CD4-positive, alpha-beta T cell treated with Interleukin-15 for 4 hours (primary cell): ENCODE measurements at regions not wholly inside any gene's neighbourhood (a gene's known extent, or its start where the extent isn't known, plus 50 kb on each side); places are given as distances from the start of the nearest gene placed in this dataset.

Experiments used
- DNase-seq: peaks from one replicate; pipeline ENCODE4 v3.0.0-alpha.2; 2020; ENCODE audit warnings: low spot score

DNA sequence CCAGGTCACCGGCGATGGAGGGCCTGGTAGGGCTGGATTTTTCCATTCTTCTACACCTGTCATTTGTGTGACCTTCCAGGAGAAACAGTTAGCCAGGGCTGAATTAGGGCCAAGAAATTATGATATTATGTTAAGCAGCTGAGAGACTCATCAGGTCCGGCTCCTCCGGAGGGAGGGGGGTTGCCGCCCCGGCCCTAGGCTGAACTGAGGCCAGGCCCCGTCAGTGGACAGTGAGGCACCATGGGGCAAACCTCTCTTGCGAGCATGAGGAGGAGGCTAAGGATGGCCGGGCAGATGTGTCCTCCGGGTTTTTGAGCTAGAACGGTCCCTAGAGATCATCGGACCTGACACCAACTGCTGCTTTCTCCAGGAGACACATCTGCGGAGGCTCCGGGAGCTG, 150.1 kb downstream of the SOX11 start:
- DNase-seq = no peak

DNA sequence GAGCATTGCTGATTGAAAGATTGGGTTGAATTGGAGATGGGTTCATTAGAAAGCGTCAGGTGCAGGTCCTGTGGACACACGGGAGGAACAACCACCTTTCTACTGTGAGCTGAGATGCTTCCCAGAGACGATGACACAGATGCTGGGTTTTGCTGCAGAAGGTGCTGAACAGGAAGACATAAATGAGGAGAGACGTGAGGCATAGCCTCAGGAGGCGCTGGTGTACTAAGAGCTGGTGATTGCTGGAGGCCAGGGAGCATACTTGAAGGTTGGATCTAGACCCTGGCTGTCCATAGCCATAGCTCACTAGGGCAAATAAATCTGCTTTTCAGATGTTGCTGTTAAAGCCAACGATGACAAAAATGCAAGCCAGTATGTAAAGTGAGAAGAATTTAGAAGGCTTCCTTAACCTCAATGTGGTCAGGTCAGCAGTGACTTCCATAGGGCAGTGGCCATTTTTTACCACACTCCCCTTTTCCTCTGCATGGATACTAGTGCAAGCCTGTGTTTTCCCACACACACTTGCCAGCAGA, 153.7 kb downstream of the SOX11 start:
- DNase-seq = no peak

DNA sequence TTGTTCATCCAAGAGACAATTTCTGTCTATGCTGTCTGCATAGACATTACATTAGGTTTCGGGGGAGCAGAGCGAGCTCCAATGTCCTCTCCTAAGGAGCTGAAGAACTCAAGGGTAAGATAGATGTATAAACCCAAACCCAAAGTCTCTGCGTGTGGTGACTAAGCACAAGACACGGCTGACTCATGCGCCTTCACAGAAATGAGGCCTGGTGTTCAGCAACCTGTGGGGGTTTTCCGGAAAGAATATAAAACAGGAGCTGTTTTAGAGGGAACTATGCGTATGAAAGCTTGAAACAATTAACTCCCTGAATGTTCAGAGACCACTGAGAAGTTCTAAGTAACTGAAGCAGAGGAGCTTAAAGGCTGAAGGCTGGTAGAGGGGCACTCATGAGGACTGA, 154.7 kb downstream of the SOX11 start:
- DNase-seq = no peak

DNA sequence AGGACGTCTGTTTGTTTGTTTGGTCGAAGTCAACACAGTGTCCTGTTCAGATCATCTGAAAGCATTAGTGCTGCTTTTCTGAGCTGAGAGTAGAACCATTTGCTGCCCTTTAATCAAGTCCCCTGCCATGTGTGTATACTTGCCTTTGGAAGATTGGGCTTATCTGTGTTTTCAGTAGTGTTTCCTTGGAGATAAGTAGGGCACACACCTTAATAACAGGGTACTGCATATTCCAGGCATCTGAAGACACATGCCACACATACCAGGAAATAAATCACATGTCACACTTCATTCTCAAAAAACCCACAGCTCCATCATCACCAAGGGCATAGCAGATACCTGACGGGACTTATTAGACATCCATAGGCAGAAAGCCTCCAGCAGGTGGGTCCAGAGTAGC, 157.4 kb downstream of the SOX11 start:
- no peak for DNase-seq

DNA sequence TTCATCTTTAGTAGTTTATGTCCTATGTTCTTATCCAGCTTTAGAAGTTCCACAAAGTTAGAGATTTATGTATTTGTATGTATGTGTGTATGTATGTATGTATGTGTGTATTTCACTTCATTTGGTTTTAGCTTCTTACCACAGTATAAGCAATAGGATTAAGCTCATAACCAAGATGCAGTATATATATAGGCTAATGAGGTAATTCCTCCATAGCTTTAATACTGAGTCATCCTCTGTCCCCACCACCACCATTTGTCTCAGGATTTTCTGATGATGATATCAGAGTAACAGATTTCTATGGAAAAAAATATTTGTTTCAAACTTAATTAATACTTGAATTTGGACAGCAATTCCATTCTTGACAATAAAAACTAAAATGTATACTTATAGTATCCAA, 159.2 kb downstream of the SOX11 start:
- DNase-seq = no peak

DNA sequence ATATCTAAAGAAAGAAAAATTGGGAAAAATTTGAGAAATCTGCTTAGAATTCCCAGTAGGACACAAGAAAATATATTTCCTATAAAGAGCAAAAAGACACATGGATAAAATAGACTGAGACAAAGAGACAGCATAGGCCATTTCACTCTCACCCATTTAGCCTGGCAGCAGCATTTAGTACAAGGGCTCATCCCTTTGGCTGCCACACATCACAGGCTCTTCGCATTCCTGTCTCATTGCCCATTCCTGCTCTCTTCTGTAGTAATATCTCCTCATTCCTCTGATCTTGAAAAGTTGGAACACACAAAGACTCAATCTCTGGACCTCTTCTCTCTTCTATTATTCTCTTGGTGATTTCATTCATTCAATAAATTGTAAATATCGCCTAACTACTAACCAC, 162.6 kb downstream of the SOX11 start:
- no peak for DNase-seq

DNA sequence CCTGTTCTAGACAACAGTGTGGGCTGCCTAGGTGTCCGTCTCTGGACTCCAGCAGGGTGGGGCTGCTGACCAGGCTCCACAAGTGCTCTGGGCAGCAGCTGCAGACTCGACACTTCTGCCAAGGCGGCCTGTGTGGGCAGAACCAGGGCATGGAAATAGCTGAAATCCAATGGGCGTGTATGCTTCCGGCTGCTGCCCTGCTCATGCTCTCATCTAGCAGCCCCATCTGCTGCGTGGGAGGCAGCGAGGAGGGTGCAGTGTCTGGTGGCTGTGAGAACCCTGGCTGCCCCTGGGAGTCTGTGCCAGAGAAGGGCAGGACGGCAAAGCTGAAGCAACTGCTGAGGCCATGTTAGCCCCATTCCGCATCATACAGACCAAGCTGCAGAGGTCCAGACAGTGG, 174.9 kb downstream of the SOX11 start:
- no peak for DNase-seq

DNA sequence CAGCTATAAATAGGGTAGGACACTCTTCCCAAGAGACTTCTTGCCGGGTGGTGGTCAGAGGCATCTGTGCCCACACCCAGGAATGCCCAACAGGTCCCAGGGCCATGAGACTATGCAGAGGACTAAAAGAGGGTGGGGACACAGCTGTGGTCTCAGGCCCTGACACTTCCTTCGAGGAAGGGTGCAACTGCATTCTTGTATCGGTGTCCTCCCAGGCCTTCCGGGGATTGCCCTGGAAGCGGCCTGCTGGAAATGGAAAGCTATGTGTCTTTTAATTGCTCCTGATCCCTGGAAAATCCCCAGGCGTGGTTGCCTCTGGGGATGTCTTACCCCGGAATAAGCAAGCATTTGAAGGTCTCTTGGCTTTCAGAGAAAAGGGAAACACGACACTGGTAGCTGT, 176.7 kb downstream of the SOX11 start:
- DNase-seq = no peak

DNA sequence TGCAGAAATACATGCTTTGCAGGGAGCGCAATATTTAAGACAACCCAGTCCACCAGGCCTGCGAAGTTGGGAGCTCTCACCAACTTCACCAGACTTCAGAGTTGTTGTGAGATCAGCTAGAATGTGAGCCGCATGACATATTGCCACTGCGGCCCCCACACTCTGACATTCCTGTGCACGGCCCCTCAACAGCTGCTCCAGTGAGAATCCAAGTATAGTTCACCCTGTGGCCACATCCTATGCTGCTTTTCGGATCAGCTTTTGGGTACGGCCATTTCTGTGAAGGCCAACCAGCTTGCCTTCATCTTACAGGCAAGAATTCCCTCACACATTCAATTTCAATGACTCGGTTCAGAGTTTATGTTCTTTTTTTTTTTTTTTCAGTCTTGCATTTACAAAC, 177.8 kb downstream of the SOX11 start:
- no peak for DNase-seq

DNA sequence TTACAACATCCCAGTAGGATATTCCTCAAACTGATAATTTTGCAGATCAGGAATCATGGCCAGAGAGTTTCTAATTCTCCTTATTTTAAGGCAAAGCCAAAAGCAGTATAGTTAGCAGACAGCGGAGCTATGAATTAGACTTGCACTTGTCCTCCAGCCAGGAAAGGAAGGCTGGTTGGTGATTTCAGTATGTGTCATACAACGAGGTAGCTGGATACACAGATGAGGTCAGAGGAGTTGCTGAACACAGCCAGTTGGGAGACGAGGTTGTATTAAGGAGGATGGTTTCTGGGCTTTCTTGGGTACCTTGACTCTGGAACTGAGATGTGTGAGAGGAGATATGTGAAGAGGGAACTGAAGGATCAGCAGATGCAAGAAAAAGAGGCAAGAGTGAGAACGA, 185.2 kb downstream of the SOX11 start:
- no peak for DNase-seq

DNA sequence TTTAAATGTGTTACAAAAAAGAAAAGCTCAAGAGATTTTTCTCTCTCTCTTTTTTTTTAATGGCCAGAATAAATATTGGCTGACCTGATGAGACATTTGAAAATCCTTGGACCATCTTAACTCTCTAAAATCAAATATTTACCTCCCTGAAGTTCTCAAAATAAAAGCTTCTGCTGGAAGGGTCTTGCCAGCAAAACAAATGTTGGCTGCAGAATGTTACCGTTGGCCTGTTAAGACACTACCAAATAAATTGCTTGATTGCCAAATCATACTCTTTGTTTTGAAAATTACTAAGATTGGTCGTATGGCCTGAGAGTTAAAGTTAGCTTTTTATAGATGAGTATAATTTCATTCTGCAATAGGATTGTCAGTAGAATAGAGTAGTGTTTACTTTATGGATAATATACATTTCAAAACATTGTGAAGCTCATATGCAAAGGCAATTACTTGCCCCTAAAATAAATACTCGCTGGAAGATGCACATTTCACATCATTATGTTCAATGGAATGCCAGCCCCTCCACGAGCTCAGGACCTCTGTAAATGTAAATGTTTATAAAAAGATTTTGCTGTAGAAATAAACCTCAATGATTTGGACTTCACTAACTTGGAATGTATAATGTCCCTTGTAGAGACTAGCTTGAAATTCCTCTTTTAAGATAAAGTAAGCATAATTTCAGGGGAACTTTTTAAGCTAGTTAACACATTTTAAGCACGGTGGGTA, 193.4 kb downstream of the SOX11 start:
- DNase-seq = no peak

DNA sequence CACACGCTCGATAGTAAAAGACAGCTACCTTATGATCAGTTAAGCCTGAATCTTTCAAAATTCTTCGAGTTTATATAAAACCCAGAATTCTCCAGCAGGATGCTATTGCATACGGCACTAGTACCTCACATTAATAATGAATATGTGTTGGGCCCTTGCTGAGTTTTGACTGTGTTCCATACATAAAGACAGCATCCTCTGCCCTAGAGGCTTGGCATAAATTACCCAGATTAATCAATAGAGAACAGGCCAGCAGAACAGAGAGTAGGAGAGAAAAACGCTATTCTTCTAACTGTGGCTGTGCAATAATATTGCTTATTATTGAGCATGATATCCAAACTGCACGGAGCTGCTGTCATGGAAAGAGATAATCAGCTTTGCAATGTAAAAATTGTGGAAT, 194.3 kb downstream of the SOX11 start:
- no peak for DNase-seq

DNA sequence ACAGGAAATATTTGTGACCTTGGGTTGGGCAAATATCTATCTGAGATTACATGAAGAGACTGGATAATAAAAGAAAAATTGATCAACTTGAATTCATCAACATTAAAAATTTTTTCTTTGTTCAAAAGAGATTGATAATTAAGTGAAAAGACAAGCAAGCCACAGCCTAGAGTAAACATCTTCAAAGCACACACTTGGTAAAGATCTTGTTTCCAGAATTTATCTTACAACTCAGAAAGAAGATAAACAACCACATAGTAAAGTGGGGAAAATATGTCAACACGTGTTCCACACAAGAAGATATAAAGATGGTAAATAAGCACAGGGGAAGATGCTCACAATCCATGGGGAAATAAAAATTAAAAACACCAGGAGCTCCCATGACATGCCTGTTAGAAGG, 195.9 kb downstream of the SOX11 start:
- no peak for DNase-seq

DNA sequence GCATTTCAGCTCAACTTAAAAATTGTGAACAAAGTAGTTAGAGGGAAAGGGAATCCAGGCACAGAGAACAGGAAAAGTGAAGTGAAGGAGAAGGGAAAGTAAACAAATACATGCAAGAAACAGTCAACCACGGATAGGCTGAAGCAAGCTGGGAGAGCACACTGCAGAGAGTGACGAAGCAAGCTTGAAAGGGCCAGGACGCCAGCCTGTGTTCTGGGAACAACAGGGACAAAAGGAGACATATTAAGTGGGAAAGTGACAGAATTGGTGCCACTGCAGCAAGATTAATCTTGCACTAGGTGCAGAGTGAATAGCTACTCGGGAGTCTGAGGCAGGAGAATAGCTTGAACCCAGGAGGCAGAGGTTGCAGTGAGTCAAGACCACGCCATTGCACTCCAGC, 197.3 kb downstream of the SOX11 start:
- no peak for DNase-seq

DNA sequence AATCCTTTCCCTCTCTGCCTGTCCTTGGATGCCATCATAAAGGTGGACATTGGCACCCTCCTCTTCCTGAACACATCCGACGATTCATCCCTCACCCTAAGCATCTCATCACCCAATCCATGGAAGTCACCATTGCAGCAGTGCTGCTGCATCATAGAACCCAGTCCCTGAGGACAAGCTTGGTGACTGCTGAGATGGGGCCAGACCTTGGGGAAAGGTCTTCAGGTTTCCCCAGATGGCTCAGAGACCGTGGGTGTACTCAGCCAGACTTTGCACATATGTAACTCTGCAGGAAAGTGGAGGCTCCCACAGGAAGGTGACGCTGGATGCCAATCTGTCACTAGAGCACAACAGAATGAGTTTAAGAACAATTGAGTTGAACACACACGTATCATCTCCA, 202.2 kb downstream of the SOX11 start:
- DNase-seq = no peak

DNA sequence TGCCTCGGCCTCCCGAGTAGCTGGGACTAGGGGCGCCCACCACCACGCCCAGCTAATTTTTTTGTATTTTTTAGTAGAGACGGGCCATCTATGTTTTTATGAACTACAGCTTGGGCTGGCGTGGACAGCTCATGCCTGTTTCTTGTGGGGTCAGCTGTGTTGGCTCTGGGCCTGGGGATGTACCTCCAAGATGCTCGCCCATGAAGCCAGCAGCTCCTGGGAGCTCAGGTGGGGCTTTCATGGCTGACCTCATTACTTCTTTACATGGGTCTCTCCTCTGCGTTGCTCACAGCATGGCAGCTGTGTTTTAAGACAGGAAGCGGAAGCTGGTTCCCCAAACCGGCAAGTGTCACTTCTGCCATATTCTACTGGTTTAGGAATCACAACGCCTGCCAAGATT, 203.1 kb downstream of the SOX11 start:
- DNase-seq = no peak

DNA sequence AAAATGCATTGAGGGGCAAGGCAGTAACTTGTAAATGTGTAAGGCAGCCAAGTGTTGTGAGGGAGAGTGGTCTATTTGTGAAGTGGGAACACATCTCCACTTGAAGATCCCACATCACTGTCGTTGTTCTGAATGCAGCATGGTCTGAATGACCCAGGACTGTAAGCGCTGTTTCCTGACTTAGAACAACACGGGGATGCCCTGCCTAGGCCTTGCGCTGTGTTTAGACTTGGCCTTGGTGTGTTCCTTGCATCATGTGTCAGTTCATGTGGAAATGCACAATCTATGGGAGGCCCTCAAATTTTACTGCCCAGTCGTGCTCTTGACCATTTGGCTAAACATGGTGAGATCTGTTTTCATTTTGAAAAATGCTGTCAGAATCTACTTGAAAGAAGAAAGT, 205.1 kb downstream of the SOX11 start:
- DNase-seq = no peak

DNA sequence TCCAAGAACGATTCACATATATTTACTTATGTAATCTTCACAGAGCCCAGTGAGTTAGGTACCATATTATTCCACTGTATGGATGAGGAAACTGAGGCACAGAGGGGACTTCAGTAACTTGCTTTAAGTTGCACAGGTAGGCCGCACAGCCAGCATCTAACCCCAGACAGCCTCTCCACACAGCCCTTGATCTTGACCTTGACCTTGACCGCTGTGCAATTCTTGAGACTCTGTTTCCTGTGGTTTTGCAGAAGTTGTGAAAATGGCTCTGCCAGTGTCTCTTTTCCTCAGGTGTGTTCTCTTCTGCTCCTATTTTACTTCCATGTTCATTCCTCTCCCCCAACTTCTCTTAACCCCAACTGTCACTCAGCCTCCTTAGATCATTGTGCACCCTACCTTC, 206.5 kb downstream of the SOX11 start:
- DNase-seq = no peak

DNA sequence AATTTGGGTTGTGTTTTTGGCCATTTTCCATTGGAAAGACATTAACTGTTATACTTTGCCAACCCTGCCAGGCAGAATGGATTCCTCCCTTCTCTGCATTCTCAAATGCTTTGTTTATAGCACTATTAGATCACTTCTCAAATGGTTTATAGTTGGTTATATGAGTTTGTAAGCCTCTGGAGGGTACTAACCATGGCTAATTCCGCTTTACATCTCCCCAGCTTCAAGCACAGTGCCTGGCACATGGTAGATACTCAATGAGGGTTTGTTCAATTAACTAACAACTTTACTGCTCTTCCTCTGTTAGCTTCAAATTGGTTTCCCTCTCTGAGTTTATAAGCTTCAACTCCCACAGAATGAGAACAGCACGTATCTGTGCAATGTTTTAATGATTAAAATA, 213.5 kb downstream of the SOX11 start:
- no peak for DNase-seq

DNA sequence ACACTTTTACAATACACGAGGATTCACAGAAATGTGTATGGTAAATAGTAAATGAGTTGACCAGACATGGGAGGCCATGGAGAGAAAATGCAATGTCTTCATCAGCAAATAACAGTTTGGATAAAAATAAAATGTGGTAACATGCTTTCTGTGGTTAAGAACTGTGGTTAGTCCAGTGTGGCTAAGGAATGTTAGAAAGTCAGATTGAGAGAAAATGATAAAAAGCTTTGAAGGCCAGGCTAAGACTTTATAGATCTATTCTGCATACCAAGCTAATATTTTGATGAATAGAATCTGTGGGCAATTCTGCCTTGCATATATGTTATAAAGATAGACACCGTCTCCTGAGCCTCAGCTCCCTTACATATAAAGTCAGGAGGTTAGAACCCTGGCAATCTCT, 215.9 kb downstream of the SOX11 start:
- DNase-seq = no peak

DNA sequence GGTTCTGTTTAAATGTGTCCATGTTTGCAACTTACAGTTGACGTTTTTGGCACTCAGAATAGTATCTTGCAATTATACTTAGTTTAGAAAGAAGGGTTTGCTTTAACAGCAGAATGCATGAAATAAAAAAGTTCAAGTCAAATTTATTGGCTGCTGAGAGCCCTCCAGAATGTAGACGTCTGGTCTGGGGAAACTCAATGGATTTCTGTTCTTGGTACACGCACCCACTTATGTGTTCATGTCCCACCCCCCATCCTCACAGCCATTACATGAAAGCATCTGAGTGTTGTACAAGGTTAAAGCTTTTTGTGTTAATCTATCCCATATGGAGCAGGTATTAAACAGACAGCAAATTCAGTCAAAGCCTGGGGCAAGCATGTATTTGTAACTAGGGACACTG, 219.5 kb downstream of the SOX11 start:
- DNase-seq = no peak

DNA sequence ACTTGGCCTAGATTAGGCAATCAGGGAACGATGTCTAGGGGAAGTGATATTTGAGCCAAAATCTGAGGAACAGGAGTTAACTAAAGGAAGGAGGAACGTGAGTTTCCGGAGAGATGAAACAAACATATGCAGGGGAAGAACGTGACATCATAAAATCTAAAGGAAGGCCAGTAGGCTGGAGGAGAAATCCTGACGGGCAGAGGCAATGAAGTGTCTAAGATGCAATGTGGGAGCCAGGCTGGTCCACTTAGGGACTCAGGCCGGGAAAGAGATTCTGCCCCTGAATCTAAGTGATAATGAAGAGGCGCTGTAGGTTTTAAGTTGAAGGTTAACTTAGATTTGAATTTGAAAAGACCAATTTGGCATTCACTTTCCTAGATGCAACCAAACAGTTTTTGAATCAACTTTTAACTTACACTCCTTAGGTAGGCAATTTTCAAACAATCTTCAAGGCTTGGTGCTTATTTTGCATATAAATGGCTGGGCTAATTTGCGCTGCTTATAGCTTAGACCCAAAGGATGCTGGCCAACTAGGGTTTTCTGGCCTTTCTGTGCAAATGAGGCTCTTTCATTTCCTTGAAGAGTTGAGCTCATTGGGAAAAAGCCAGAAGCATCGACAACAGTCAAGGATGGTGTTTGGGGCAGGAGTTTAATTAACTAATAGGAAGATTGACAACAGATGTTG, 221.7 kb downstream of the SOX11 start:
- no peak for DNase-seq

DNA sequence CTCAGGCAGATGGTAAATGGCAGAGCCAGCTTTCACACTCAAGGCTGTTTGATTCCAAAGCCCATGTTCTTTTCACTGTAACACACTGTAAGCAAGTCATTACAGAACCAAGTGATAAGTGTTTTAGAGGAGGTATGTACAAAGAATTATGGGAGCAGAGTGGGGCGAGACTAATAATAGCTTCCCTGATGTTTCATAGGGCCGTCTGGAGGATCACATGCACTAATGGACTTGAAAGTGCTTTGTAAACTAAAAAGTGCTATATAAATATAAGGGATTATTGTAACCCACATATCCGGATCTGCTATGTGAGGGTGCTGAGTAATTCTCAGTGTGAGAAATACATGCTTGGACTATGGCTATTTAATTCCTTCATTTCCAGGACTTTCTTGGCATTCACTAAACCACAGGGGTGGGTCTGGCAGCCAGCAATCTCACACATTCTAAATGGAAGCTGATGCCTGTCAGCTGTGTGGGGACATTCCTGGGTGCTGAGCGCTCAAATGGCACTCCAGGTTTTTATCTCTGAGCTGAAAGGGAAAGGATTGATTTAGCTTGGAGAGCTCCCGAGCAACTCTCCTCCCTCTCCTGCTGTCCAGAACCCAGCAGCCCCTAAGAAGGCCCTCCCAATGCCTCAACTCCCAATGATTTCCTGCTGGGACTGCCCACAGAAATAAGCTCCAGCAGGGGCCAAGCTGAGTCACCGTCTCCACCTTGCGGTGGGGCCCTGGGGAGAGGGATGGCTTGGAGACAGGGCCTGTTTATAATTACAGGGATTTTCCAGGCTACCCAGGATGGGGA, 222.8 kb downstream of the SOX11 start:
- no peak for DNase-seq
